ENCODE measurements at regions not wholly inside any gene's neighbourhood (a gene's known extent, or its start where the extent isn't known, plus 50 kb on each side); places are given as distances from the start of the nearest gene placed in this dataset.

DNA sequence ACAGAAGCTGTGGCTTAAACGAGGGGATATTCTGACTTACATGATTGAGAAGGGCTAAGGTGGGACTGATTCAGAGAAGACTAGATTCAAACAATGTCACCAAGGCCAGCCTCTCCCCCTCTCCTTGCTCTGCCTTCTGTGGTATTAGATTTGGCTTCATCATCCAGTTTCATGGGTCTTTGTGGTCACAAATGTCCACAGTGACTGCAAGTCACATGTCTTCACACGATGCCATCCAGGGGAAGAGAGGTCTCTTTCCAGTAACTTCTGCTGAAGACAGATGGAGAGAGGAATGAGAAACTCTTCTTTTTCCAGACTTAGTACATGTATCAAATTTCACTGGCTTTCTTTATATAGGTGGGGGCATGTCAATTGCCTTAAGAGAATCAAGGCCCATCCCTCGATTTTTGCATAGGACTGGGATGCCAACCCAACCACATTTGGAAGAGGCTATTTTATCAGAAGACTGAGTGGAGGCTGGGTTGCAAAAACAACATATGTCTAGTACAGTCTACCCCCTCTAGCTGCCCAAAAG, 57.3 kb upstream of the HNF1B start:
- CTCF ChIA-PET = no interaction called here
- ATAC-seq (ENCODE audit: poor library complexity) = no peak

DNA sequence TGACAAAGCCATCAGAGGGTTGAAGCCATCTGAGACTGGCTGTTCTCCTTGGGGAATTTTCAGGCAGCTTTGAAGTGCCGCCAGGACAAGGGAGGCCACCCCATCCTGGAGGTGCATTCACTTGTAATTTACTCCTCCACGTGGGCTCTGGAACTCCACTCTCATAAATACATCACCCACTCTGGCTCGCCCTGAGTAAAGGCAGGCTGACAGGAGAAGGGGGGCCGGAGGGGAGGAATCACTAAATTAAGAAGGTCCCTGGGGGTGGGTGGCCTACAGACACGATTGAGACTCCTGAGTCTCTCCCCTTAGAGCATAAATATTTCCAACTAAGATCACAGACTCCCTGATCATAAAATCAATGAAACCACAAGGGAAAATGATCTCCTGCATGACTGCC, 56.3 kb upstream of the HNF1B start:
- H3K4me3 Mint-ChIP-seq = no peak overlapping the region
- no peaks in the 10 kb centered on the region for H3K9me3 Mint-ChIP-seq
- Histone ChIP-seq H3K4me3 (ENCODE audit: low read length) (no peak overlapping the region), H3K27me3 (ENCODE audit: control insufficient read depth in 1 of 2, insufficient read depth in 2 of 2, low read length in 2 of 2) (peaks cover 0 to 3% of the 10 kb centered on the region in 2 experiments), H3K27ac (ENCODE audit: low read depth in 1 of 2, low read length in 2 of 2) (no peak overlapping the region), H3K4me1 (ENCODE audit: insufficient read depth, low read length) (no peaks in the 10 kb centered on the region), H3K9me3 (ENCODE audit: control insufficient read depth in 1 of 2, insufficient read depth in 1 of 2, low read length in 2 of 2) (peaks cover 0 to 3% of the 10 kb centered on the region in 2 experiments), H3K36me3 (ENCODE audit: insufficient read depth, low read length) (no peaks in the 10 kb centered on the region)
- no peak overlapping the region for H3K27ac Mint-ChIP-seq
- ChIA-PET POLR2A (no interaction called here), CTCF (no interaction called here)
- H3K27me3 Mint-ChIP-seq = peaks cover 23% of the 10 kb centered on the region
- no peak for TF ChIP-seq CTCF (IDR thresholded peaks at IDR 0.05)
- DNase-seq (no peak), ATAC-seq (ENCODE audit: poor library complexity) (no peak)
- no peaks in the 10 kb centered on the region for H3K4me1 Mint-ChIP-seq (ENCODE audit: low read depth)
- no peaks in the 10 kb centered on the region for H3K36me3 Mint-ChIP-seq (ENCODE audit: low read depth)
- intact Hi-C loops (cut with DNase I, micrococcal nuclease) = no loop called here

More for the DNA sequence above, 57.3 kb upstream of the HNF1B start:
- H3K36me3 ChIP-seq (ENCODE audit: insufficient read depth, low read length) = no peaks in the 10 kb centered on the region
- H3K4me1 ChIP-seq (ENCODE audit: insufficient read depth, low read length) = no peaks in the 10 kb centered on the region
- Mint-ChIP-seq H3K27ac (no peak overlapping the region), H3K36me3 (ENCODE audit: low read depth) (no peaks in the 10 kb centered on the region), H3K27me3 (peaks cover 23% of the 10 kb centered on the region), H3K9me3 (no peaks in the 10 kb centered on the region), H3K4me1 (ENCODE audit: low read depth) (no peaks in the 10 kb centered on the region), H3K4me3 (no peak overlapping the region)
- no peak for TF ChIP-seq CTCF (IDR thresholded peaks at IDR 0.05)
- no peak for DNase-seq
- H3K9me3 ChIP-seq (ENCODE audit: control insufficient read depth in 1 of 2, insufficient read depth in 1 of 2, low read length in 2 of 2) = no peaks in the 10 kb centered on the region
- intact Hi-C loops (cut with DNase I, micrococcal nuclease) = no loop called here
- H3K27ac ChIP-seq (ENCODE audit: low read depth in 1 of 2, low read length in 2 of 2) = no peak overlapping the region
- no peak overlapping the region for H3K4me3 ChIP-seq (ENCODE audit: low read length)
- POLR2A ChIA-PET = no interaction called here
- H3K27me3 ChIP-seq (ENCODE audit: control insufficient read depth in 1 of 2, insufficient read depth in 2 of 2, low read length in 2 of 2) = peaks cover 0 to 3% of the 10 kb centered on the region in 2 experiments

DNA sequence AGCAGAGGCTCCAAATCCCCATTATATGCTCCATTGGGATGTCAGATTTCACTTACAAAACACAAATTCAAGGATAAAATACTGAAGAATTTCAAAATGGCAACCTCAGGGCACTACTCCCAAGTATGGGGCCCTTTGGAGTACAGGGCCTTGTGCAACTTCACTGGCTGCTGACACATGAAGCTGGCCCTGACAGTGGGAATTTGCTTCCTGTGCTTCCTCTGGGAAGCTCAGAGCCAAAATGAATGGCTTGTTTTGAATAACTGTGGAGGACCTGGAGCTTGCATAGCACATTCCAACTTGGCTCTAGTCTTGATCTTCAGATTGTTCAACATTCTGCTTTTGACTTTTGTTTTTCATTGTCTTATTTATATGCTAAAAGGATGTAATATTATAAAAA, 52.3 kb upstream of the HNF1B start:
- no peak for TF ChIP-seq CTCF (IDR thresholded peaks at IDR 0.05)
- CTCF ChIA-PET = no interaction called here
- POLR2A ChIA-PET = no interaction called here
- no peaks in the 10 kb centered on the region for H3K9me3 Mint-ChIP-seq
- Histone ChIP-seq H3K36me3 (ENCODE audit: insufficient read depth, low read length) (no peaks in the 10 kb centered on the region), H3K9me3 (ENCODE audit: control insufficient read depth in 1 of 2, insufficient read depth in 1 of 2, low read length in 2 of 2) (peaks cover 0 to 7% of the 10 kb centered on the region in 2 experiments), H3K4me1 (ENCODE audit: insufficient read depth, low read length) (no peaks in the 10 kb centered on the region), H3K27ac (ENCODE audit: low read depth in 1 of 2, low read length in 2 of 2) (no peak overlapping the region), H3K4me3 (ENCODE audit: low read length) (no peak overlapping the region), H3K27me3 (ENCODE audit: control insufficient read depth in 1 of 2, insufficient read depth in 2 of 2, low read length in 2 of 2) (peaks cover 0 to 3% of the 10 kb centered on the region in 2 experiments)
- intact Hi-C loops (cut with DNase I, micrococcal nuclease) = no loop called here
- H3K4me1 Mint-ChIP-seq (ENCODE audit: low read depth) = no peaks in the 10 kb centered on the region
- H3K36me3 Mint-ChIP-seq (ENCODE audit: low read depth) = no peaks in the 10 kb centered on the region
- no peak overlapping the region for H3K27ac Mint-ChIP-seq
- peaks cover 30% of the 10 kb centered on the region for H3K27me3 Mint-ChIP-seq
- H3K4me3 Mint-ChIP-seq = no peak overlapping the region
- DNase-seq (no peak), ATAC-seq (ENCODE audit: poor library complexity) (no peak)
